Stomach (tissue), 8 donors: ENCODE measurements at regions not wholly inside any gene's neighbourhood (a gene's known extent, or its start where the extent isn't known, plus 50 kb on each side); places are given as distances from the start of the nearest gene placed in this dataset.

Source experiments
- DNase-seq, 2 donors: peaks; one replicate each; pipeline versions ENCODE4 v3.0.0 to v3.0.0-alpha.2; 2013 to 2019
- H3K27ac ChIP-seq, 5 donors: fragments of 200-600 bp in 4 of 5; sonication (generic) in 4 of 5; one replicate each; pipeline ENCODE4 v1.5.1; 2013 to 2019; ENCODE audit warnings: mild to moderate bottlenecking in 1 of 5, moderate library complexity in 1 of 5
- H3K27me3 ChIP-seq, 3 donors: fragments of 200-600 bp; sonication (generic); one replicate each; pipeline ENCODE4 v1.5.1; 2017 to 2019; ENCODE audit warnings: mixed run types in 1 of 3
- H3K36me3 ChIP-seq, 4 donors: fragments of 200-600 bp; sonication (generic); 1 replicate in 3 of 4; 2 replicates in 1 of 4; pipeline ENCODE4 v1.5.1; 2016 to 2019
- H3K4me1 ChIP-seq, 4 donors: fragments of 200-600 bp; sonication (generic); one replicate each; pipeline ENCODE4 v1.5.1; 2016 to 2019
- H3K4me3 ChIP-seq, 4 donors: fragments of 200-600 bp; sonication (generic) in 3 of 4; one replicate each; pipeline ENCODE4 v1.5.1; 2016 to 2019; ENCODE audit warnings: mild to moderate bottlenecking in 1 of 4
- H3K9me3 ChIP-seq, 4 donors: fragments of 200-600 bp; sonication (generic); one replicate each; pipeline ENCODE4 v1.5.1; 2016 to 2019
- EP300 ChIP-seq: sonication (generic); formaldehyde crosslinking; IDR thresholded peaks from one replicate; pipeline ENCODE4 v1.6.1; 2017; ENCODE audit warnings: antibody characterized with exemption
- POLR2A ChIP-seq, 4 donors: fragments of 450-650 bp; IDR thresholded peaks; one replicate each; pipeline ENCODE4 v1.6.1; 2016; ENCODE audit warnings: antibody characterized with exemption in 4 of 4, control low read depth in 2 of 4, mild to moderate bottlenecking in 1 of 4, moderate library complexity in 1 of 4
- POLR2AphosphoS5 ChIP-seq, 3 donors: sonication (generic); formaldehyde crosslinking; IDR thresholded peaks; one replicate each; pipeline ENCODE4 v1.6.1; 2016; ENCODE audit warnings: antibody characterized with exemption in 3 of 3
- WGBS, 5 donors: extraction: QIAGEN DNeasy Blood & Tissue Kit in 3 of 5; methylation state at CpG; one replicate each; pipeline versions ENCODE4 v1.1.5 to v1.1.7; 2013 to 2018; 5-methylcytosine and 5-hydroxymethylcytosine counted together
- intact Hi-C: fragments of 100-400 bp; cut with DNase I; formaldehyde crosslinking; loops from one replicate; pipeline ENCODE4 v1.15.1; 2023; ENCODE audit warnings: low total_unique reads
- TF ChIP-seq, protein P1 (sequence below), 7 experiments: fragments of 450-650 bp in 4 of 7; fragments of 200-600 bp in 3 of 7; sonication (generic) in 3 of 7; IDR thresholded peaks; one replicate each; pipeline ENCODE4 v1.5.1; 2016 to 2019; ENCODE audit warnings: antibody characterized with exemption in 7 of 7, control low read depth in 2 of 7, mild to moderate bottlenecking in 1 of 7
- donor health status: healthy with polysubstance abuse.
- donor health status: Bipolar disorder and iron deficiency.
- donor health status: healthy.

DNA sequence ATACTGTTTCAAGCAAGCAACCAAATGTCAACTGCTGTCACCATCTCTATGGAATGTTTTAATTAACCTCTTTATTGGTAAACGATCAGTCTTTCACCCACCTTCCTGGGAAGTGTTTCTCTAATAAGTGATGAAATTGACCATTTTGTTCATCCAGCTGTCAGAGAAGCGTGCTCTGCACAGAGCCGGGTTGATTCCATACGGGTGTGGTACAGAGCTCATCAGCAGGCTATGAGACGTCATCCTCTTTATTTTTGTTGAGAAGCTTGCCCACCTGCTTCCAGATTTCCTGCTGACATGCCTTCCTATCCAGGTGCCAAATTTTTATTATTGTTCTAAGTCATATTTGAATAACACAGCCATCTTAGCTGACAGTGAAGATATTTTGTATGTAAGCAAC lies 482.5 kb downstream of the RWDD3 start:
- WGBS, 5 donors = 79 to 88% (median 85%) methylated on average over 5 of the region's 5 CpGs
- no peak overlapping the region for H3K4me3 ChIP-seq
- TF ChIP-seq EP300 = no peak
- no peak for TF ChIP-seq POLR2AphosphoS5 (IDR thresholded peaks at IDR 0.05)
- no peak for TF ChIP-seq POLR2A (IDR thresholded peaks at IDR 0.05)
- TF ChIP-seq, protein P1, sequence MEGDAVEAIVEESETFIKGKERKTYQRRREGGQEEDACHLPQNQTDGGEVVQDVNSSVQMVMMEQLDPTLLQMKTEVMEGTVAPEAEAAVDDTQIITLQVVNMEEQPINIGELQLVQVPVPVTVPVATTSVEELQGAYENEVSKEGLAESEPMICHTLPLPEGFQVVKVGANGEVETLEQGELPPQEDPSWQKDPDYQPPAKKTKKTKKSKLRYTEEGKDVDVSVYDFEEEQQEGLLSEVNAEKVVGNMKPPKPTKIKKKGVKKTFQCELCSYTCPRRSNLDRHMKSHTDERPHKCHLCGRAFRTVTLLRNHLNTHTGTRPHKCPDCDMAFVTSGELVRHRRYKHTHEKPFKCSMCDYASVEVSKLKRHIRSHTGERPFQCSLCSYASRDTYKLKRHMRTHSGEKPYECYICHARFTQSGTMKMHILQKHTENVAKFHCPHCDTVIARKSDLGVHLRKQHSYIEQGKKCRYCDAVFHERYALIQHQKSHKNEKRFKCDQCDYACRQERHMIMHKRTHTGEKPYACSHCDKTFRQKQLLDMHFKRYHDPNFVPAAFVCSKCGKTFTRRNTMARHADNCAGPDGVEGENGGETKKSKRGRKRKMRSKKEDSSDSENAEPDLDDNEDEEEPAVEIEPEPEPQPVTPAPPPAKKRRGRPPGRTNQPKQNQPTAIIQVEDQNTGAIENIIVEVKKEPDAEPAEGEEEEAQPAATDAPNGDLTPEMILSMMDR (IDR thresholded peaks at IDR 0.05) = no peak
- H3K27me3 ChIP-seq = no peaks in the 10 kb centered on the region
- H3K27ac ChIP-seq = no peak overlapping the region
- H3K36me3 ChIP-seq = no peaks in the 10 kb centered on the region
- DNase-seq = no peak
- intact Hi-C loops = no loop called here
- no peaks in the 10 kb centered on the region for H3K9me3 ChIP-seq
- no peaks in the 10 kb centered on the region for H3K4me1 ChIP-seq

DNA sequence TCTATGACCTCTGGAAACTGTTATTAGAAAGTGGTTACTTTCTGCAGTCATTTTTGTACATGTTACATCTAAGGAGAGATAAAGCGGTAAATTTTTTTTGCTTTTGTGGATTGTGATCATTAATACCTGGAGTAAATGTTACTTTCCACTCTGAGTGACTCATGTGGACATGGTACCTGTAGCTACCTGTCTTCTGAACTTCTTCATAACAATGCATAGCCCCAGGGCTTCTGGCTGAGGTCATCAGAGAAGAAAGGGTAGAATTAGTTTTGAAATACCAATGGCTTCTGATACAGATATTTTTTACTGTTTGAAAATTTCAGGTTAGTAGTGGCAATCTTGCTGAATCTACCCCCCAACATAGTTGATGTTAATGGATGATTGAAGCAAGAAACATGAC lies 489.3 kb downstream of the RWDD3 start:
- Histone ChIP-seq H3K27me3 (no peaks in the 10 kb centered on the region), H3K36me3 (no peaks in the 10 kb centered on the region), H3K9me3 (no peaks in the 10 kb centered on the region), H3K4me3 (no peak overlapping the region), H3K27ac (no peak overlapping the region), H3K4me1 (no peaks in the 10 kb centered on the region)
- no peak for DNase-seq
- intact Hi-C loops = no loop called here
- WGBS, 5 donors = 86 to 98% (median 96%) methylated on average over 1 of the region's 1 CpG
- TF ChIP-seq POLR2AphosphoS5 (IDR thresholded peaks at IDR 0.05) (no peak), POLR2A (IDR thresholded peaks at IDR 0.05) (no peak), EP300 (no peak)
- TF ChIP-seq, protein P1 (IDR thresholded peaks at IDR 0.05) = no peak

DNA sequence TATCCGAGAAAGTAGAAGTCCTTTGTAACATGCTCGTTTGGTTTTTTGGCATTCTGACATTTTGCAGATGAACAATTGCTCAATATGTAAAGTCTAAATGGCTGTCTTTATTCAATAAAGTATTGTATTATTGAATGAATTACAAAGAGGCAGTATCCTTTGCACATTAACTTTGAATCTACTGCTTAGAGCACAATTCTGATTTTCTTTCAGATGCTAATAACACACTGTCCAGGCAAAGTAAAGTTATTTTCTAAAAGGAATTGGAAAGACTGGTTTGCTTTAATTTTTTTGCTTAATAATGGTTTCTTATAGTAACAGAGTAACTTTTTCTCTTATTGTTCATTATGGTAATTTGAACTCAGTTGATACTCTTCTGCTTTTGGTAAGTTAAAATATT lies 494.8 kb downstream of the RWDD3 start:
- Histone ChIP-seq H3K36me3 (no peaks in the 10 kb centered on the region), H3K4me1 (no peaks in the 10 kb centered on the region)
- intact Hi-C loops = no loop called here

DNA sequence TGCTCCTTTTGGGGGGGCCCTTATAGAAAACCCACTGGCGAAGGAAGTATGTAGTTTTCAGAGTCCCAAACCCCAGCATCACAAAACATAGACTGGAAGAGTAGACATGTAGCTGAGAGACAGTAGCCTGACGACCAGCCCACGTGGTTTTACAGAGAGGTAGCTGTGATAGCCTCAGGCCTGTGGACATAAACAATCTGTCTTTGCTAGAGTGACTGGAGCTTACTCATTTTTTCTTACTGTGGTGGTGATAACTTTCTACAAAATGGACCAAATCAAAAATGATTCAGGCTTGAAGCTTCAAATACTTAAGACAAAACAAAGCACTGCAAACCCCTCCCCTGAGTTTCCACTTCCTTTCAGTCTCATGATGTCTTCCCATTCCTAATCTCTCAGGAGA lies 497.0 kb downstream of the RWDD3 start:
- no peaks in the 10 kb centered on the region for H3K9me3 ChIP-seq
- 49 to 69% (median 54%) methylated on average over 3 of the region's 3 CpGs for WGBS, 5 donors
- TF ChIP-seq POLR2AphosphoS5 (IDR thresholded peaks at IDR 0.05) (no peak), POLR2A (IDR thresholded peaks at IDR 0.05) (no peak), EP300 (no peak)
- TF ChIP-seq, protein P1 (IDR thresholded peaks at IDR 0.05) = no peak

More for the DNA sequence above, 494.8 kb downstream of the RWDD3 start:
- no peaks in the 10 kb centered on the region for H3K9me3 ChIP-seq
- no peak overlapping the region for H3K4me3 ChIP-seq
- no peaks in the 10 kb centered on the region for H3K27me3 ChIP-seq
- 70 to 86% (median 80%) methylated on average over 2 of the region's 2 CpGs for WGBS, 5 donors
- DNase-seq = no peak
- TF ChIP-seq POLR2A (IDR thresholded peaks at IDR 0.05) (no peak), EP300 (no peak), POLR2AphosphoS5 (IDR thresholded peaks at IDR 0.05) (no peak)
- TF ChIP-seq, protein P1 (IDR thresholded peaks at IDR 0.05) = no peak
- no peak overlapping the region for H3K27ac ChIP-seq

More for the DNA sequence above, 497.0 kb downstream of the RWDD3 start:
- DNase-seq = no peak
- Histone ChIP-seq H3K27ac (no peak overlapping the region), H3K4me1 (no peaks in the 10 kb centered on the region), H3K4me3 (no peak overlapping the region), H3K27me3 (no peaks in the 10 kb centered on the region), H3K36me3 (no peaks in the 10 kb centered on the region)
- intact Hi-C loops = no loop called here
